ENCODE measurements at regions not wholly inside any gene's neighbourhood (a gene's known extent, or its start where the extent isn't known, plus 50 kb on each side); places are given as distances from the start of the nearest gene placed in this dataset.
"Not testable (repeated sequence)": the region's sequence is repeated elsewhere in the genome, so short reads cannot be mapped to it uniquely, and the experiment has no call there.

DNA sequence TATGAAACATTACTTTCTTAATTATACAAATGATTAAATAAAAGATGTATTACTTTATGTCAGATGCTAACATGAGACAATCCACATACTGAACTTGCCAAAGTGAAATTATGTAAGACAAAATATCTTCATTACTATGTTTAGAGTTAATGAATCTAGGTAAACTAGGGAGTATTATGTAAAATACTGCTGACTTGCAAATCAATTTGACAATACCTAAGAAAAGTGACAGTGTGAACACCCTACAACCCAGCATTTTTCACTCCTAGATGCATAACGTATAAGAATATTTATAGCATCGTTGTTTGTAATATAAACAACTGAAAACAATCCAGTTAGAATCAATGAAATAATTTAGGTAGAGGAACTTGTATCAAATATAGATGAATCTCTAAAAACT, 546.3 kb downstream of the MAGEB5 start:
- ChIA-PET POLR2A (no interaction called here), CTCF (no interaction called here)
- Histone ChIP-seq H3K9me3 (ENCODE audit: control insufficient read depth, insufficient read depth, low read length) (no peaks in the 10 kb centered on the region), H3K27me3 (ENCODE audit: control insufficient read depth, insufficient read depth, low read length) (no peaks in the 10 kb centered on the region), H3K27ac (ENCODE audit: low read depth, low read length) (no peak overlapping the region), H3K4me3 (ENCODE audit: low read depth, low read length) (no peak overlapping the region)
- no peak for DNase-seq (ENCODE audit: low read depth, low spot score)
- TF ChIP-seq CTCF (IDR thresholded peaks at IDR 0.05; ENCODE audit: low read depth, low read length), result no peak

- POLR2A ChIA-PET; H3K4me3 ChIP-seq (ENCODE audit: low read depth, low read length); H3K9me3 ChIP-seq (ENCODE audit: control insufficient read depth, insufficient read depth, low read length); DNase-seq (ENCODE audit: low read depth, low spot score); H3K27me3 ChIP-seq (ENCODE audit: control insufficient read depth, insufficient read depth, low read length); CTCF ChIA-PET; H3K27ac ChIP-seq (ENCODE audit: low read depth, low read length): not testable (repeated sequence)
Observed at GRCh38 chrX:26755760-26756159, 539.8 kb downstream of the MAGEB5 start.

DNA sequence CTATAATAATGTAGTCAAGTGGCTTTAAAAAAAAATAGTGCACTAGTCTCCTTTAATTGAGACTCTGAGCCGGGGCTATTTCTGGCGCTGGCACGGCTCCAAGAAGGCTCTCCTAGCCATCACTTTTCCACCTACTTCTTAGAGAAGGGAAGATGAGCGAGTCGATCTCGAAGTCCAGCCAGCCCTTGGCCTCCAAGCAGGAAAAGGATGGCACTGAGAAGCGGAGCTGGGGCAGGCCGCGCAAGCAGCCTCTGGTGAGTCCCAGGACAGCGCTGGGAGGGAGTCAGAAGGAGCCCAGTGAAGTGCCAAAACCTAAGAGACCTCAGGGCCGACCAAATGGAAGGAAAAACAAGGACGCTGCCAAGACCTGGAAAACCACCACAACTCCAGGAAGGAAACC, 531.9 kb downstream of the MAGEB5 start:
- H3K27ac ChIP-seq (ENCODE audit: low read depth, low read length), result no peak overlapping the region
- no peak overlapping the region for H3K4me3 ChIP-seq (ENCODE audit: low read depth, low read length)
- H3K9me3 ChIP-seq (ENCODE audit: control insufficient read depth, insufficient read depth, low read length), result peaks cover 14% of the 10 kb centered on the region; the same call in 1 of the 2 replicates
- H3K27me3 ChIP-seq (ENCODE audit: control insufficient read depth, insufficient read depth, low read length), result no peaks in the 10 kb centered on the region
- POLR2A ChIA-PET, result no interaction called here
- no peak for TF ChIP-seq CTCF (IDR thresholded peaks at IDR 0.05; ENCODE audit: low read depth, low read length)
- CTCF ChIA-PET, result no interaction called here
- DNase-seq (ENCODE audit: low read depth, low spot score), result no peak

DNA sequence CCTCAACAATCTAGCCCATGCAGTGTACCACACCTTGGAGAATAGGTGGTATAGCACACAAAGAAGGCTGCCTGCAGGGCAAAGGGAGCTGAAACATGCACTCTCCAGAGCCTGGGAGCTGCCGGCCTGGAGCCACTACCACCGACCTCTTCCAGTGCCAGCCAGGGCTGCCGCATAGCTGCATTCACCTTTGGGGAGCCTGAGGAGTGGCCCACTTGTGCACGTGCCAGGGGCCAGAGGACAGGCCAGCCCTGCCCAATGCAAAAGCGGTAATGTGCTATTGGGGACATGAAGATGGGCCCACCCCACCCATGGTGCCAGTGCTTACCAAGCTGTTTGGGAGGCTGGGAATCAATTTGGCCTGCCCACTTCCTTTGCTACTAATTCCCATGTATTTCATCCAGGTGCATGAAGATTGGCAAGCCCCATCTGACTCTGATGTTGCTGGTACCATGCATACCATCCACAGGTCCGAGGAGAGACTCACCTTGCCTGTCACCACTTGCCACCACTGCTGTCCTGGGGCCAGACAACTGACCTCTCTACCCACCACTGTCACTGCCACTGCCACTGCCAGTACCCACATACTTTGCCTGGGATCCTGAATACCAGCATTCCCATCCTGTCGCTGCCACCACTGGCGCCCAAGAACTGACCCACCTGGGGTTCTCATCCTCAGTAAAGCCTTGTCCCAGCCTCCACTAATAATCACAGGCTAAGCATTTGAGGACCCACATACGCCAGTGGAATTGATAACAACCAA, 506.9 kb downstream of the MAGEB5 start:
- Histone ChIP-seq H3K27ac (ENCODE audit: low read depth, low read length) (no peak overlapping the region), H3K9me3 (ENCODE audit: control insufficient read depth, insufficient read depth, low read length) (peaks cover 10% of the 10 kb centered on the region), H3K27me3 (ENCODE audit: control insufficient read depth, insufficient read depth, low read length) (no peaks in the 10 kb centered on the region), H3K4me3 (ENCODE audit: low read depth, low read length) (no peak overlapping the region)
- TF ChIP-seq CTCF (IDR thresholded peaks at IDR 0.05; ENCODE audit: low read depth, low read length), result no peak
- ChIA-PET POLR2A (no interaction called here), CTCF (no interaction called here)
- DNase-seq (ENCODE audit: low read depth, low spot score), result no peak

DNA sequence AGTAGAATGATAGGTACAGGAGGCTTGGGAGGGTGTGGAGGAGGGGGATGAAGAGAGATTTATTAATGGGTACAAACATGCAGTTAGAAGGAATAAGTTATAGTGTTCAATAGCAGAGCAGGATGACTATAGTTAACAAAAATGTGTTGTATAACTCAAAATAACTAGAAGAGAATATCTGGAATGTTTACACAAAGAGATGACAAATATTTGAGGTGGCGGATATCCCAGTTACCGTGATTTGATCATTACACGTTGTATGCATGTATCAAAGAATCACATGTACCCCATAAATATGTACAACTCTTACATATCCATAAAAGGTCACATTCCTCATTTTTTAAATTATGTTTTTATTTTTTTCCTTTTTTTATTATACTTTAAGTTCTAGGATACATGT, 456.6 kb downstream of the MAGEB5 start:
- DNase-seq (ENCODE audit: low read depth, low spot score), result no peak
- ChIA-PET CTCF (no interaction called here), POLR2A (no interaction called here)
- Histone ChIP-seq H3K4me3 (ENCODE audit: low read depth, low read length) (no peak overlapping the region), H3K9me3 (ENCODE audit: control insufficient read depth, insufficient read depth, low read length) (no peaks in the 10 kb centered on the region), H3K27ac (ENCODE audit: low read depth, low read length) (no peak overlapping the region), H3K27me3 (ENCODE audit: control insufficient read depth, insufficient read depth, low read length) (no peaks in the 10 kb centered on the region)
- TF ChIP-seq CTCF (IDR thresholded peaks at IDR 0.05; ENCODE audit: low read depth, low read length), result no peak
